HCT116 (cell line): ENCODE measurements at regions not wholly inside any gene's neighbourhood (a gene's known extent, or its start where the extent isn't known, plus 50 kb on each side); places are given as distances from the start of the nearest gene placed in this dataset.

Experiments
- ATAC-seq: fragments of 200-7000 bp; cut with Tn5 transposase; 2 replicates; pipeline ENCODE4 v1.9.1; 2020; ENCODE audit warnings: mild to moderate bottlenecking, moderate library complexity
- BruUV-seq: library from RNA; stranded (reverse); fragments of 400-500 nt; replicated peaks from 2 replicates; lab custom pipeline; 2021; lab: Mats Ljungman, UMichigan
- CTCF ChIA-PET: fragments of 300-600 bp; sonication (Branson Sonifier 250); formaldehyde crosslinking; loops from one replicate; lab custom pipeline; 2021; ENCODE audit warnings: antibody characterized with exemption; lab: Charles Lee
- POLR2A ChIA-PET: fragments of 300-600, 350-600 bp; sonication (Branson Sonifier 250); formaldehyde crosslinking; loops from one replicate; lab custom pipeline; 2021; ENCODE audit warnings: antibody characterized with exemption; lab: Charles Lee
- RAD21 ChIA-PET, 2 experiments: fragments of 300-600 bp; sonication (Branson Sonifier 250); formaldehyde crosslinking; loops; one replicate each; lab custom pipeline; 2023; ENCODE audit warnings: low total read pairs in 2 of 2; ENCODE audit not compliant: uncharacterized antibody in 2 of 2, unreplicated experiment in 2 of 2, low non-redundant PET in 1 of 2; lab: Charles Lee
- DNase-seq: peaks from one replicate; pipeline ENCODE4 v3.0.0-alpha.2; 2010; ENCODE audit warnings: low read depth, low spot score
- H2AFZ ChIP-seq: fragments of 200-600 bp; shearing (Covaris generic), sonication (generic); 2 replicates; pipeline ENCODE4 v1.6.1; 2017; ENCODE audit warnings: low read depth, mixed run types, mixed read lengths, antibody characterized with exemption, low read length; ENCODE audit not compliant: poor library complexity, severe bottlenecking
- H3K27ac ChIP-seq: 2 replicates; pipeline ENCODE4 v1.5.1; 2012; ENCODE audit warnings: low read depth, low read length
- H3K27me3 ChIP-seq: fragments of 200-600 bp; sonication (generic); 2 replicates; pipeline ENCODE4 v1.6.1; 2016; ENCODE audit warnings: mixed run types, low read length, mixed read lengths; ENCODE audit not compliant: insufficient read depth
- H3K36me3 ChIP-seq, 2 experiments: fragments of 200-500 bp in 1 of 2; fragments of 200-600 bp in 1 of 2; sonication (Bioruptor generic) in 1 of 2; sonication (generic) in 1 of 2; 2 replicates each; pipeline versions ENCODE4 v1.5.1 to v1.6.1; 2014 to 2016; ENCODE audit warnings: low read length in 2 of 2, inconsistent platforms in 1 of 2, mixed read lengths in 1 of 2, mixed run types in 1 of 2; ENCODE audit not compliant: insufficient read depth in 2 of 2, control insufficient read depth in 1 of 2
- H3K4me1 ChIP-seq, 2 experiments: fragments of 200-600 bp in 1 of 2; sonication (generic) in 1 of 2; 2 replicates each; pipeline versions ENCODE4 v1.5.1 to v1.6.1; 2012 to 2017; ENCODE audit warnings: low read length in 2 of 2, inconsistent platforms in 1 of 2, mild to moderate bottlenecking in 1 of 2, mixed read lengths in 1 of 2, mixed run types in 1 of 2, moderate library complexity in 1 of 2; ENCODE audit not compliant: insufficient read depth in 2 of 2, control insufficient read depth in 1 of 2
- H3K4me2 ChIP-seq: fragments of 200-600 bp; sonication (generic); 2 replicates; pipeline ENCODE4 v1.6.1; 2017; ENCODE audit warnings: mixed run types, low read length, mixed read lengths
- H3K4me3 ChIP-seq, 2 experiments: fragments of 200-600 bp in 1 of 2; sonication (generic) in 1 of 2; replicated peaks in 1 of 2; 2 replicates each; pipeline ENCODE4 v1.5.1; 2011 to 2016; ENCODE audit warnings: low read length in 2 of 2, control low read depth in 1 of 2, low read depth in 1 of 2, mild to moderate bottlenecking in 1 of 2, mixed read lengths in 1 of 2, mixed run types in 1 of 2
- H3K79me2 ChIP-seq: fragments of 200-600 bp; sonication (generic); 2 replicates; pipeline ENCODE4 v1.6.1; 2017; ENCODE audit warnings: mild to moderate bottlenecking, mixed run types, low read length, moderate library complexity, mixed read lengths; ENCODE audit not compliant: insufficient read depth
- H3K9ac ChIP-seq: fragments of 200-600 bp; sonication (generic); 2 replicates; pipeline ENCODE4 v1.6.1; 2016; ENCODE audit warnings: low read length, mixed read lengths
- H3K9me2 ChIP-seq: fragments of 200-600 bp; sonication (generic), shearing (Covaris generic); 2 replicates; pipeline ENCODE4 v1.6.1; 2017; ENCODE audit warnings: mixed run types, mild to moderate bottlenecking, moderate library complexity; ENCODE audit not compliant: insufficient read depth
- H3K9me3 ChIP-seq, 2 experiments: fragments of 200-500 bp in 1 of 2; fragments of 200-600 bp in 1 of 2; sonication (Bioruptor generic) in 1 of 2; sonication (generic) in 1 of 2; 2 replicates each; pipeline ENCODE4 v1.6.1; 2014 to 2017; ENCODE audit warnings: low read length in 2 of 2, mixed read lengths in 2 of 2, inconsistent platforms in 1 of 2, low read depth in 1 of 2, mild to moderate bottlenecking in 1 of 2, mixed run types in 1 of 2, moderate library complexity in 1 of 2; ENCODE audit not compliant: control insufficient read depth in 1 of 2, insufficient read depth in 1 of 2
- H4K20me1 ChIP-seq: fragments of 200-600 bp; sonication (generic), shearing (Covaris generic); 2 replicates; pipeline ENCODE4 v1.6.1; 2017; ENCODE audit warnings: mixed run types, mild to moderate bottlenecking, moderate library complexity; ENCODE audit not compliant: insufficient read depth
- CEBPB ChIP-seq: IDR thresholded peaks from 2 replicates; pipeline ENCODE4 v1.6.1; 2012; ENCODE audit warnings: low read depth
- ELF1 ChIP-seq: IDR thresholded peaks from 2 replicates; pipeline ENCODE4 v1.6.1; 2012; ENCODE audit warnings: low read depth, borderline replicate concordance
- EZH2 ChIP-seq: fragments of 200-600 bp; sonication (generic); IDR thresholded peaks from 2 replicates; pipeline ENCODE4 v1.6.1; 2017; ENCODE audit warnings: antibody characterized with exemption, mixed run types
- EZH2phosphoT487 ChIP-seq: fragments of 200-600 bp; IDR thresholded peaks from 2 replicates; pipeline ENCODE4 v1.6.1; 2018; ENCODE audit warnings: antibody characterized with exemption, borderline replicate concordance
- FOSL1 ChIP-seq: IDR thresholded peaks from 2 replicates; pipeline ENCODE4 v1.6.1; 2012; ENCODE audit warnings: low read depth
- RAD21 ChIP-seq: IDR thresholded peaks from 2 replicates; pipeline ENCODE4 v1.6.1; 2012; ENCODE audit warnings: low read depth, mild to moderate bottlenecking
- SIN3A ChIP-seq: IDR thresholded peaks from 2 replicates; pipeline ENCODE4 v1.6.1; 2012; ENCODE audit warnings: low read depth
- SP1 ChIP-seq: IDR thresholded peaks from 2 replicates; pipeline ENCODE4 v1.6.1; 2012; ENCODE audit warnings: low read depth
- SRF ChIP-seq: IDR thresholded peaks from 2 replicates; pipeline ENCODE4 v1.6.1; 2012; ENCODE audit warnings: low read depth
- ZFX ChIP-seq: fragments of 450-650 bp; IDR thresholded peaks from 2 replicates; pipeline ENCODE4 v1.6.1; 2017
- ZNF274 ChIP-seq: fragments of 200-500 bp; sonication (Bioruptor generic); IDR thresholded peaks from 2 replicates; pipeline ENCODE4 v1.6.1; 2014; ENCODE audit warnings: mild to moderate bottlenecking, low read depth, low read length, inconsistent platforms
- intact Hi-C: fragments of 100-400 bp; cut with micrococcal nuclease; formaldehyde crosslinking; loops from 2 replicates; pipeline ENCODE4 v1.10.0; 2022
- TF ChIP-seq, protein P1 (sequence below), 3 experiments: fragments of 200-600 bp in 1 of 3; sonication (generic) in 1 of 3; IDR thresholded peaks in 2 of 3; conservative IDR thresholded peaks in 1 of 3; 2 replicates each; pipeline ENCODE4 v1.5.1; 2012 to 2017; ENCODE audit warnings: low read depth in 2 of 3, low read length in 2 of 3, antibody characterized with exemption in 1 of 3, borderline replicate concordance in 1 of 3, control low read depth in 1 of 3, mild to moderate bottlenecking in 1 of 3, mixed read lengths in 1 of 3, mixed run types in 1 of 3, moderate library complexity in 1 of 3; ENCODE audit not compliant: insufficient read depth in 1 of 3
- TF ChIP-seq, protein P2 (sequence below): IDR thresholded peaks from 2 replicates; pipeline ENCODE4 v1.6.1; 2012

DNA sequence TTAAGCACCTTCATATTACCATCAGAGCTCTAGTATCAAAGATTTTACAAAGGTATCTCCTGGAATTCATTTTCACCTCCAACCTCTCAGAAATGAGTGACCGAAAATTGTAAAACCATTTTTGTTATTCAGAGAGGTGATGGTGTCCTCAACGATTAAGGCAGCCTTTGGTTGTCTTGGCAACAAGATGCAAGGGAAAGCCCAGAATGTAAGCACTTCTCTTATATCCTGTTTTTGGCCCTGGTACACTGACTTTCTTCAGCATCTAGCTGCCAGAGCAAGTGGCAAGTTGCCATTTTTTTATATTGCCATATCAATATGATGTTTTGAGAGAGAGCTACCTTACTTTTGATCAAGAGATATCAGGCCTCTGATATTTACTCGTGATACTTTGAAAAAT is 384.9 kb upstream of the NECTIN3 start:
- intact Hi-C loops, result no loop called here
- POLR2A ChIA-PET, result no interaction called here
- Histone ChIP-seq H3K4me1 (no peaks in the 10 kb centered on the region), H3K27ac (no peak overlapping the region), H3K4me2 (no peak overlapping the region), H2AFZ (no peak overlapping the region), H3K36me3 (no peaks in the 10 kb centered on the region), H3K9me2 (no peaks in the 10 kb centered on the region), H3K4me3 (no peak overlapping the region), H3K27me3 (no peaks in the 10 kb centered on the region), H3K79me2 (no peaks in the 10 kb centered on the region), H4K20me1 (no peaks in the 10 kb centered on the region), H3K9ac (no peak overlapping the region), H3K9me3 (no peaks in the 10 kb centered on the region)
- RAD21 ChIA-PET, result no interaction called here
- no peak for DNase-seq
- BruUV-seq, result no TSS peak
- TF ChIP-seq EZH2 (no peak), ELF1 (no peak), RAD21 (no peak), SP1 (no peak), SRF (no peak), FOSL1 (no peak), EZH2phosphoT487 (no peak), SIN3A (no peak), ZFX (no peak), ZNF274 (no peak), CEBPB (no peak)
- TF ChIP-seq, protein P1, sequence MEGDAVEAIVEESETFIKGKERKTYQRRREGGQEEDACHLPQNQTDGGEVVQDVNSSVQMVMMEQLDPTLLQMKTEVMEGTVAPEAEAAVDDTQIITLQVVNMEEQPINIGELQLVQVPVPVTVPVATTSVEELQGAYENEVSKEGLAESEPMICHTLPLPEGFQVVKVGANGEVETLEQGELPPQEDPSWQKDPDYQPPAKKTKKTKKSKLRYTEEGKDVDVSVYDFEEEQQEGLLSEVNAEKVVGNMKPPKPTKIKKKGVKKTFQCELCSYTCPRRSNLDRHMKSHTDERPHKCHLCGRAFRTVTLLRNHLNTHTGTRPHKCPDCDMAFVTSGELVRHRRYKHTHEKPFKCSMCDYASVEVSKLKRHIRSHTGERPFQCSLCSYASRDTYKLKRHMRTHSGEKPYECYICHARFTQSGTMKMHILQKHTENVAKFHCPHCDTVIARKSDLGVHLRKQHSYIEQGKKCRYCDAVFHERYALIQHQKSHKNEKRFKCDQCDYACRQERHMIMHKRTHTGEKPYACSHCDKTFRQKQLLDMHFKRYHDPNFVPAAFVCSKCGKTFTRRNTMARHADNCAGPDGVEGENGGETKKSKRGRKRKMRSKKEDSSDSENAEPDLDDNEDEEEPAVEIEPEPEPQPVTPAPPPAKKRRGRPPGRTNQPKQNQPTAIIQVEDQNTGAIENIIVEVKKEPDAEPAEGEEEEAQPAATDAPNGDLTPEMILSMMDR (IDR thresholded peaks at IDR 0.05 in 2 of 3, conservative IDR thresholded peaks at IDR 0.05 in 1 of 3; ENCODE audit: borderline replicate concordance in 1 of 3, insufficient read depth in 1 of 3, low read depth in 2 of 3, low read length in 2 of 3), result no peak
- TF ChIP-seq, protein P2, sequence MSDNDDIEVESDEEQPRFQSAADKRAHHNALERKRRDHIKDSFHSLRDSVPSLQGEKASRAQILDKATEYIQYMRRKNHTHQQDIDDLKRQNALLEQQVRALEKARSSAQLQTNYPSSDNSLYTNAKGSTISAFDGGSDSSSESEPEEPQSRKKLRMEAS, result no peak
- ATAC-seq, result no peak
- CTCF ChIA-PET, result no interaction called here
